AG04450 (cell line): ENCODE measurements at regions not wholly inside any gene's neighbourhood (a gene's known extent, or its start where the extent isn't known, plus 50 kb on each side); places are given as distances from the start of the nearest gene placed in this dataset.

Source experiments
- CTCF ChIA-PET: fragments of 300-600, 350-600 bp; formaldehyde crosslinking; extraction: SDS; loops from one replicate; lab custom pipeline; 2022; ENCODE audit warnings: antibody characterized with exemption, inconsistent platforms; lab: Charles Lee
- POLR2A ChIA-PET: fragments of 350-600 bp; formaldehyde crosslinking; extraction: SDS; loops from one replicate; lab custom pipeline; 2021; ENCODE audit warnings: antibody characterized with exemption, inconsistent platforms; lab: Yijun Ruan, JAX
- DNase-seq: peaks from one replicate; pipeline ENCODE4 v3.0.0-alpha.2; 2011; ENCODE audit warnings: low read depth, low spot score
- H3K27ac ChIP-seq: one replicate; pipeline ENCODE4 v1.5.1; 2012; ENCODE audit warnings: low read depth, low read length, control low read depth
- H3K27me3 ChIP-seq: one replicate; pipeline ENCODE4 v1.6.0; 2012; ENCODE audit warnings: low read length; ENCODE audit not compliant: control insufficient read depth, insufficient read depth
- H3K4me3 ChIP-seq: 2 replicates; pipeline ENCODE4 v1.5.1; 2011; ENCODE audit warnings: mild to moderate bottlenecking, low read depth, low read length, control low read depth
- H3K9me3 ChIP-seq: 2 replicates; pipeline ENCODE4 v1.5.1; 2012; ENCODE audit warnings: low read length; ENCODE audit not compliant: control insufficient read depth, insufficient read depth
- CTCF ChIP-seq: IDR thresholded peaks from 2 replicates; pipeline ENCODE4 v1.5.1; 2011; ENCODE audit warnings: low read depth, low read length, control low read depth, inconsistent platforms

- H3K9me3 ChIP-seq: peaks cover 18% of the 10 kb centered on the region
- no peak overlapping the region for H3K27ac ChIP-seq
- no peaks in the 10 kb centered on the region for H3K27me3 ChIP-seq
- CTCF ChIA-PET: interaction anchor here (0.9 kb wide), 1 partner anchor 1026 kb away, joined by 3 read pairs; no protein-coding TSS in a partner anchor
- no peak for DNase-seq
- no peak for TF ChIP-seq CTCF
- H3K4me3 ChIP-seq: no peak overlapping the region
- POLR2A ChIA-PET: no interaction called here
Measured at GRCh38 chr11:28526406-28526751, 418.2 kb downstream of the METTL15 start.

GRCh38 chr11:28525636-28526405, 417.6 kb downstream of the METTL15 start:
- ChIA-PET POLR2A (no interaction called here), CTCF (no interaction called here)
- H3K9me3 ChIP-seq: peaks cover 18% of the 10 kb centered on the region
- no peak overlapping the region for H3K27ac ChIP-seq
- TF ChIP-seq CTCF: no peak
- no peak overlapping the region for H3K4me3 ChIP-seq
- no peak for DNase-seq
- H3K27me3 ChIP-seq: no peaks in the 10 kb centered on the region

- no peaks in the 10 kb centered on the region for H3K27me3 ChIP-seq
- POLR2A ChIA-PET: no interaction called here
- no peak for TF ChIP-seq CTCF
- H3K4me3 ChIP-seq: no peak overlapping the region
- CTCF ChIA-PET: no interaction called here
- H3K27ac ChIP-seq: no peak overlapping the region
- DNase-seq: no peak
- H3K9me3 ChIP-seq: peaks cover 18% of the 10 kb centered on the region
Measured at GRCh38 chr11:28524098-28524497, 415.9 kb downstream of the METTL15 start.

- no peak for TF ChIP-seq CTCF
- ChIA-PET CTCF (no interaction called here), POLR2A (no interaction called here)
- Histone ChIP-seq H3K9me3 (peaks cover 14% of the 10 kb centered on the region), H3K27me3 (no peaks in the 10 kb centered on the region), H3K27ac (no peak overlapping the region), H3K4me3 (no peak overlapping the region)
- no peak for DNase-seq
Measured at GRCh38 chr11:28521075-28521474, 412.9 kb downstream of the METTL15 start.

GRCh38 chr11:28520291-28520690, 412.1 kb downstream of the METTL15 start:
- POLR2A ChIA-PET: no interaction called here
- TF ChIP-seq CTCF: no peak
- no peaks in the 10 kb centered on the region for H3K27me3 ChIP-seq
- no peak overlapping the region for H3K4me3 ChIP-seq
- CTCF ChIA-PET: no interaction called here
- H3K9me3 ChIP-seq: peaks cover 6% of the 10 kb centered on the region
- no peak for DNase-seq
- no peak overlapping the region for H3K27ac ChIP-seq
